ENCODE measurements at regions not wholly inside any gene's neighbourhood (a gene's known extent, or its start where the extent isn't known, plus 50 kb on each side); places are given as distances from the start of the nearest gene placed in this dataset.

DNA sequence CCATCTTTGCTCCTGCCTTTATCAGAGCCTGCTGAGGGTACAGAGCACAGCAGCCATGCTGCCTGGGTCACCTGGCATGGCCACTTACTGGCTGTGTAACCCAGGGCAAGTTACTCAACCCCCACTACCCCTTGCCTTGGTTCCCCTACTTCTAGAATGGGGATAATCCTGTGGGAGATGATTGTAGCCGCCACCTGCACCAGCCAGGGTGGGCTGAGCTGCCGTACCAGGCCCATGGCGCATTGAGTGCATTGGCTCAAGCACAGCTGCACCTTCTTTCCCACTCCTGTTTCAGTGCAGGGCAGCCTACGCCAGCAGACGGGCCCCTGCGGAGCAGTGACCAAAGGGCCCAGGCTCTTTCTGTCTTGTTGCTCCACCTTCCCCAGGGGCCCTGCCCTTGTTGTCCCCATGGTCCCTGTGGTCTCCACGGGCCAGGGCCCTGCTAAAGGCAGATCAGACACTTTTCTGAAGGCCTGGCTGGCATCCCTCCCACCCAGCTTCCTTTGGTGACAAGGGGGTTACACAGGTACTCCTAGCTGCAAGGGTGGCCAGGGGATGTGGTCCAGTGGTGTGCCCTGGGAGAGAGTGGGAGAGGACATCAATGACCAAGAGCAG, 159.4 kb upstream of the MLN start:
- peaks cover 24% of the 10 kb centered on the region for H3K27me3 ChIP-seq

DNA sequence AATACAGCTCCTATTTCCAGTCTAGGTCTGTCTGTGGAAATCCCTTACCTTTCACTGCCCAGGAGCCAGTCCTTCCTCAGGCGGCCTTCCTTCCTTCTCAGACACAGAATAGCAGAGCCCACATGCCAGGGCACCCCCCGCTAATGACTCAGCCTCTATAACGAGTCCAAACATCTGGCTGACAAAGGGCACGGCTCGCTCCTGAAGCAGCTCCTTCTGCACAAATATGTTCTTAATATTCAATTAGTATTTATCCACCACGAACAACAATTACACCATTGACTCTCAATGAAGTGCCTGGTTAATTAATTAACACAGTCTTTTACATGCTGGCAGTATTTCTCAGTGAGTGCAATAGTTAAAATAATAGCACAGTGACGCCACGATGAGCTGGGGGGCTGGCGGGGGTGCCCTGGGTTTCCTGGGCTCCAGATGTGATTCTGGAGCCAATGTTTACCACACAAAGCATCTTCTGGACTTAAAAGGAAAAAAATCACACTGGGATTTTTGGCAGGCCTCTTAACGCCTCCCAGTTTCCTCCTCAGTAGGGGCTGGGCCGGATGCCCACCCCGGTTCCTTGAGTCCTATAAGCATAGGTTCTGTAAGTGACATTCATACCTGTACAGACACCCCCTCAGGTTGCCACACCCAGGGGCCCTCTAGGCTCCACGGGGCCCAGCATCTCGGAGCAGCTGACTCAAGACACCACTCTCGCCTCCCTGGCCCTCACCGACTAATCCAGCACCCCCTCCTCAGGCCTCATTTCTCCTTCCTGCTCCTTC, 158.6 kb upstream of the MLN start:
- no peaks in the 10 kb centered on the region for H3K4me1 ChIP-seq (ENCODE audit: control insufficient read depth in 1 of 2, insufficient read depth in 1 of 2, low read depth in 1 of 2, low read length in 1 of 2)
- H3K4me3 ChIP-seq (ENCODE audit: low read depth in 1 of 2, low read length in 1 of 2): no peak overlapping the region
- H3K36me3 ChIP-seq: no peaks in the 10 kb centered on the region
- H3K9me3 ChIP-seq: no peaks in the 10 kb centered on the region
- no peak overlapping the region for H3K27ac ChIP-seq
- H3K27me3 ChIP-seq: peaks cover 16% of the 10 kb centered on the region
- TF ChIP-seq CTCF (IDR thresholded peaks at IDR 0.05): no peak

More for the DNA sequence above, 159.4 kb upstream of the MLN start:
- Histone ChIP-seq H3K4me1 (ENCODE audit: control insufficient read depth in 1 of 2, insufficient read depth in 1 of 2, low read depth in 1 of 2, low read length in 1 of 2) (no peaks in the 10 kb centered on the region), H3K9me3 (no peaks in the 10 kb centered on the region), H3K4me3 (ENCODE audit: low read depth in 1 of 2, low read length in 1 of 2) (no peak overlapping the region), H3K36me3 (no peaks in the 10 kb centered on the region), H3K27ac (no peak overlapping the region)
- no peak for TF ChIP-seq CTCF (IDR thresholded peaks at IDR 0.05)

DNA sequence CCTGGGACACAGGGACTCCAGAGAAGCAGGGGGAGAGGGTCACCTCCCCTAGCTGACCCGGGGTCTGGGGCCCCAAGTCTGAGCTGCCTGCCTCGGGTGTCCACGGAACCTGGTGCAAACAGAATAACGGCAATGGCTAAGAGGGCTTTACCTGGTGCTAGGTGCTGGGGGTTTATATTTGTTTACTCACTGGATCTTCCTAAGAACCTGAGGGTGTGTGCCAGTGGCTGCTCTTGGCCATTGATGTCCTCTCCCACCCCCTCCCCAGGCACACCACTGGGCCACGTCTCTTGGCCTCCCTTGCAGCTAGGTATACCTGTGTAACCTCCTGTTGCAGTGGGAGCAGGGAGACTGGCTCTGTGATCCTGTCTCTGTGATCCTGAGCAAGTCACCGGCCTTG, 157.9 kb upstream of the MLN start:
- H3K4me1 ChIP-seq (ENCODE audit: control insufficient read depth in 1 of 2, insufficient read depth in 1 of 2, low read depth in 1 of 2, low read length in 1 of 2): no peaks in the 10 kb centered on the region
- H3K27me3 ChIP-seq: peaks cover 8% of the 10 kb centered on the region
- no peaks in the 10 kb centered on the region for H3K36me3 ChIP-seq
- no peak for TF ChIP-seq CTCF (IDR thresholded peaks at IDR 0.05)
- no peak overlapping the region for H3K27ac ChIP-seq
- no peaks in the 10 kb centered on the region for H3K9me3 ChIP-seq
- no peak overlapping the region for H3K4me3 ChIP-seq (ENCODE audit: low read depth in 1 of 2, low read length in 1 of 2)

DNA sequence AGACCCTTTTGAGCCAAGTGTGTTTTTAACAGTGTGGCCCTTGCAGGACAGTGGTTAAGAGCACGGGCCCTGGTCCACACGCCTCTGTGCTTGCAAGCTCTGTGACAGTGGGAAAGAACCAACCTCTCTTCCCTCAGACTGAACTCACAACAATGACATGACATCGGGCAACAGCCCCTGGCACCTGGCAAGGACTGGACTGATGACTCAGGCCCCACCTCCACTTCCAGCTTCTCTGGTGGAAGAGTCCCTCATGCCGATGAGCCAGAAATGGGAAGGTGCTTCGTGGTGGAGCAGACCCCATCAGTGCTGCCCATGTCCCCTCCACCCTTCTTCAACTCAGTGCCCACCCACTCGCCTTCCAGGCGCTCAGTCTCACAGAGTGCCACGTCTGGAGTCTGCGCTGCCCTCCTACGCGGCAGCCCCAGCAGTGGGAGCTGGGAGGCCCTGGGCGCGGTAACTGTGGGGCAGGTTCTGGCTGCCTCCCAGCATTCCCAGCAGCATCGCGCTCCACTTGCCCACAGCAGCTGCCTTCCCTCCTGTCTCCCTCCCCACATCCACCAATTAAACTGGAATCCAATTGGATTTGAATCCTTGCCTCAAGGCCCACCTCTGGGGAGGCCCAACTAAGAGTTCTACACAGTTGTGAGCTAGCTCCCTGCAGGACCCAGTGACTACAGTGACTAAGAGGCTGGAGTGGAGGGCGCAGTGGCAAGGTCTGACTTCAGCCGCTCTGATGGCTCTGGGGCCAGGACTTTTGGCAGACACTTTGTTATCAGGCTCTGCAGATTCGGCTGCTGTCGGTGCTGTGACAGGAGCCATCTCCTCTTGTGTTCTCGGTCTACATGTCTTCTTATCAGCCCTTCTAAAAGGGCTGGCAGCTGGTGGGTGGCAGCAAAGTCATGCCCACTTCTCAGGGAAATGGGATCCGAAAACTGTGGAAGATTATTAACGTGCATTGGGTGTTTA, 156.8 kb upstream of the MLN start:
- TF ChIP-seq CTCF (IDR thresholded peaks at IDR 0.05): no peak
- Histone ChIP-seq H3K36me3 (no peaks in the 10 kb centered on the region), H3K27me3 (no peaks in the 10 kb centered on the region), H3K9me3 (no peaks in the 10 kb centered on the region), H3K27ac (no peak overlapping the region), H3K4me3 (ENCODE audit: low read depth in 1 of 2, low read length in 1 of 2) (no peak overlapping the region), H3K4me1 (ENCODE audit: control insufficient read depth in 1 of 2, insufficient read depth in 1 of 2, low read depth in 1 of 2, low read length in 1 of 2) (no peaks in the 10 kb centered on the region)

DNA sequence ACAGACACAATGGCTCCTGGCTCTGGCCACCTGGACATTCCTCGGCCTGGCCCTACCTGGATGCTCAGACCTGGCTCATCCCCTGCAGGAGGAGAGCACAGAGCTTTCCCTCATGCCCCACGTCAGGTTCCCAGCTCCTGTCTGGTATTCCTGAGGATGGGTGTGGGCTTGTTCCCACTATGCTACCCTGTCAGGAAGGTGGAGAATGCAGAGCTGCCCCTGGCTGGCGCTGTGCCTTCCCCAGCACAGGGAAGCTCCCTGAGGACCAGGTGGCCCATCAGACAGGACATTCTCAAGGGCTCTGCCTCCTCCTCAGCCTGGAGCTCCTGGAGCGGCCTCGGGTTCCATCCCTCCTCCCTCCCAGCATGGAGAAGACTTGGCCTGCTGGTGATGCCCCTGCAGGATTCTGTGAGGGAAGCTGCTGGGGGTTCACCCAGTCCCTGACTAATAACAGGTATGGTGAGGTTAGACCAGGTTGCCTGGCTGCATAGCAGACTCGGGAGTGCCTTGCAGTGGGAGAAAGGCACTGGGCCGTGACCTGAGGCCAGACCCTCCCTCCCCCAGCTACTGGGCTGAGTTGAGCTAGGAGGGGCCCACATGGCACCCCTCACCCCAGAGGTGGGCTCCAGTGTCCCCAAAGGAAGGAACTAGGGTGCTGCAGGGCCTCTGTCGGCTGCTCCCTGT, 156.0 kb upstream of the MLN start:
- no peak overlapping the region for H3K27ac ChIP-seq
- no peak overlapping the region for H3K4me3 ChIP-seq (ENCODE audit: low read depth in 1 of 2, low read length in 1 of 2)
- no peaks in the 10 kb centered on the region for H3K36me3 ChIP-seq
- no peak for TF ChIP-seq CTCF (IDR thresholded peaks at IDR 0.05)
- no peaks in the 10 kb centered on the region for H3K9me3 ChIP-seq
- no peaks in the 10 kb centered on the region for H3K4me1 ChIP-seq (ENCODE audit: control insufficient read depth in 1 of 2, insufficient read depth in 1 of 2, low read depth in 1 of 2, low read length in 1 of 2)
- H3K27me3 ChIP-seq: no peaks in the 10 kb centered on the region
